ENCODE measurements at regions not wholly inside any gene's neighbourhood (a gene's known extent, or its start where the extent isn't known, plus 50 kb on each side); places are given as distances from the start of the nearest gene placed in this dataset.

GRCh38 chr7:130884437-130885417 is 150.7 kb upstream of the KLF14 start:
- H3K27me3 ChIP-seq (ENCODE audit: insufficient read depth, low read length): no peaks in the 10 kb centered on the region
- no peak overlapping the region for H3K4me3 ChIP-seq (replicated peaks in 1 of 2; ENCODE audit: low read depth in 1 of 2, low read length in 2 of 2)
- TF ChIP-seq POLR2AphosphoS5 (IDR thresholded peaks at IDR 0.05; ENCODE audit: low read depth, low read length): peak; percentile 26; the same call in 1 of the 2 replicates
- TF ChIP-seq JUND (IDR thresholded peaks at IDR 0.05): no peak
- no peaks in the 10 kb centered on the region for H3K9me3 ChIP-seq (ENCODE audit: control insufficient read depth in 1 of 2, insufficient read depth in 1 of 2, low read depth in 1 of 2, low read length in 2 of 2)
- no TSS peak for BruUV-seq (replicated peaks)
- ChIA-PET CTCF (interaction anchor here (0.9 to 4.7 kb wide), 2 partner anchors 9 to 12 kb away, joined by 3 to 32 read pairs; no protein-coding TSS in a partner anchor), POLR2A (interaction anchor here (0.7 to 2.2 kb wide), 5 partner anchors 10 to 30 kb away, joined by 3 to 8 read pairs (median 7); no protein-coding TSS in a partner anchor), RAD21 (ENCODE audit: low non-redundant PET in 1 of 2, low total read pairs in 2 of 2, uncharacterized antibody in 2 of 2, unreplicated experiment in 2 of 2) (no interaction called here)
- H4K20me1 ChIP-seq (ENCODE audit: insufficient read depth): no peaks in the 10 kb centered on the region
- peak overlapping the region; percentile 52 for H3K4me2 ChIP-seq (ENCODE audit: low read length)
- peaks cover 97 to 100% of the 10 kb centered on the region in 2 experiments for H3K4me1 ChIP-seq (ENCODE audit: control insufficient read depth in 1 of 2, insufficient read depth in 2 of 2, low read length in 2 of 2)
- H2AFZ ChIP-seq (ENCODE audit: low read depth, low read length, poor library complexity, severe bottlenecking): no peak overlapping the region
- H3K36me3 ChIP-seq (ENCODE audit: control insufficient read depth in 1 of 2, insufficient read depth in 2 of 2, low read length in 2 of 2): peaks cover 13 to 73% of the 10 kb centered on the region in 2 experiments
- DNase-seq (ENCODE audit: low read depth, low spot score): no peak
- ATAC-seq: no peak
- H3K79me2 ChIP-seq (ENCODE audit: insufficient read depth, low read length): peaks cover 98% of the 10 kb centered on the region
- H3K9me2 ChIP-seq (ENCODE audit: insufficient read depth): no peaks in the 10 kb centered on the region
- intact Hi-C loops (cut with micrococcal nuclease): no loop called here
- H3K27ac ChIP-seq (ENCODE audit: low read depth, low read length): peak overlapping the region; percentile 100
- H3K9ac ChIP-seq (ENCODE audit: low read length): peak overlapping the region; percentile 66

GRCh38 chr7:130886438-130887135 is 152.6 kb upstream of the KLF14 start:
- ChIA-PET CTCF (interaction anchor here (4.7 kb wide), 1 partner anchor 10 kb away, joined by 32 read pairs; no protein-coding TSS in a partner anchor), RAD21 (ENCODE audit: low non-redundant PET in 1 of 2, low total read pairs in 2 of 2, uncharacterized antibody in 2 of 2, unreplicated experiment in 2 of 2) (no interaction called here), POLR2A (interaction anchor here (1.0 to 2.2 kb wide), 4 partner anchors 8 to 69 kb away, joined by 3 to 8 read pairs (median 6); no protein-coding TSS in a partner anchor)
- peak; percentile 45 for TF ChIP-seq POLR2AphosphoS5 (IDR thresholded peaks at IDR 0.05; ENCODE audit: low read depth, low read length)
- TF ChIP-seq EGR1 (IDR thresholded peaks at IDR 0.05; ENCODE audit: low read depth): no peak
- Histone ChIP-seq H4K20me1 (ENCODE audit: insufficient read depth) (no peaks in the 10 kb centered on the region), H3K27ac (ENCODE audit: low read depth, low read length) (peak overlapping the region; percentile 100), H3K9me2 (ENCODE audit: insufficient read depth) (no peaks in the 10 kb centered on the region), H3K79me2 (ENCODE audit: insufficient read depth, low read length) (peaks cover 100% of the 10 kb centered on the region), H2AFZ (ENCODE audit: low read depth, low read length, poor library complexity, severe bottlenecking) (no peak overlapping the region), H3K9me3 (ENCODE audit: control insufficient read depth in 1 of 2, insufficient read depth in 1 of 2, low read depth in 1 of 2, low read length in 2 of 2) (no peaks in the 10 kb centered on the region), H3K36me3 (ENCODE audit: control insufficient read depth in 1 of 2, insufficient read depth in 2 of 2, low read length in 2 of 2) (peaks cover 13 to 73% of the 10 kb centered on the region in 2 experiments), H3K4me3 (replicated peaks in 1 of 2; ENCODE audit: low read depth in 1 of 2, low read length in 2 of 2) (no peak overlapping the region), H3K27me3 (ENCODE audit: insufficient read depth, low read length) (no peaks in the 10 kb centered on the region), H3K4me1 (ENCODE audit: control insufficient read depth in 1 of 2, insufficient read depth in 2 of 2, low read length in 2 of 2) (peaks cover 96 to 100% of the 10 kb centered on the region in 2 experiments), H3K9ac (ENCODE audit: low read length) (peak overlapping the region; percentile 66), H3K4me2 (ENCODE audit: low read length) (peak overlapping the region; percentile 52)
- DNase-seq (ENCODE audit: low read depth, low spot score): no peak
- ATAC-seq: no peak
- intact Hi-C loops (cut with micrococcal nuclease): no loop called here
- TSS peak; percentile 19 for BruUV-seq (replicated peaks)
